Stimulated activated CD8-positive, alpha-beta memory T cell treated with anti-CD3 and anti-CD28 coated beads, Interleukin-15, amount 100 ng/mL, for 1 hour (primary cell): ENCODE measurements at regions not wholly inside any gene's neighbourhood (a gene's known extent, or its start where the extent isn't known, plus 50 kb on each side); places are given as distances from the start of the nearest gene placed in this dataset.

Experiments used
- DNase-seq: peaks from one replicate; pipeline ENCODE4 v3.0.0-alpha.2; 2020; ENCODE audit warnings: low read depth

DNA sequence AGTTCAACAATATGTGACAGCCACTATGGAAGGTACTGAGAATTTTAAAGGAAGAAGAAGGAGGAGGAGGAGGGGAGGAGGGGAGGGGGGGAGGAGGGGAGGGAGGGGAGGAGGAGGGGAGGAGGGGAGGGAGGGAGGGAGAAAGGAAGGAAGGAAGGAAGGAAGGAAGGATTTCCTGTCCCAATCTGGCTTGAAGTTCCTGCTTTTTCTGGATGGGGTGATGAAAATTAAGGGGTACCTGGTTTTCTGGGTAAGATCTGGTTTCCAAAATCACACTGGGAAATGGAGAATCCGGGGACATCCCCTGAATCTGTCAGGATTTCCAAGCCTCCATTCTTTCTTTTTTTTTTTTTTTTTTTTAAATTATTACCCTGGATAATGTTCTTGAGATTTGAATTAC lies 271.8 kb downstream of the MTX2 start:
- no peak for DNase-seq

GRCh38 chr2:176542476-176542875 lies 273.2 kb downstream of the MTX2 start:
- no peak for DNase-seq

DNA sequence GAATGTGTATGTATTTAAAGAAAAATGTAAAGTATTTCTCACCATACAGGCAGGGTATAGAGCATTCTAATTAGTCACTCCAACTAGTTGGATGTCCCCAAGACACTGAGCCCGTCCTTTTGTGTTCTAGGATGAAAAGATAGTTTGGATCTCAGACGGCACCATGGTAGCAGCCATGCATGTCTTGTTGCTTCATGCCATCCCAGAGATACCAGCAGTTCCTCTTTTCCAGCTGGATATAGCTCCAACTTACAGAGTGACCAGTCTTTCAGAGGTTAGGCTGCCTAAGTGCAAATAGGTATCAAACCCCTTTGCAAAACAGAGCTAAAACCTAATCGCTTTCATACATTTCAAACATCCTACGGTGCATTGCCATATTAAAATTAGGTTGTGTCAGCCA lies 275.3 kb downstream of the MTX2 start:
- DNase-seq: no peak

DNA sequence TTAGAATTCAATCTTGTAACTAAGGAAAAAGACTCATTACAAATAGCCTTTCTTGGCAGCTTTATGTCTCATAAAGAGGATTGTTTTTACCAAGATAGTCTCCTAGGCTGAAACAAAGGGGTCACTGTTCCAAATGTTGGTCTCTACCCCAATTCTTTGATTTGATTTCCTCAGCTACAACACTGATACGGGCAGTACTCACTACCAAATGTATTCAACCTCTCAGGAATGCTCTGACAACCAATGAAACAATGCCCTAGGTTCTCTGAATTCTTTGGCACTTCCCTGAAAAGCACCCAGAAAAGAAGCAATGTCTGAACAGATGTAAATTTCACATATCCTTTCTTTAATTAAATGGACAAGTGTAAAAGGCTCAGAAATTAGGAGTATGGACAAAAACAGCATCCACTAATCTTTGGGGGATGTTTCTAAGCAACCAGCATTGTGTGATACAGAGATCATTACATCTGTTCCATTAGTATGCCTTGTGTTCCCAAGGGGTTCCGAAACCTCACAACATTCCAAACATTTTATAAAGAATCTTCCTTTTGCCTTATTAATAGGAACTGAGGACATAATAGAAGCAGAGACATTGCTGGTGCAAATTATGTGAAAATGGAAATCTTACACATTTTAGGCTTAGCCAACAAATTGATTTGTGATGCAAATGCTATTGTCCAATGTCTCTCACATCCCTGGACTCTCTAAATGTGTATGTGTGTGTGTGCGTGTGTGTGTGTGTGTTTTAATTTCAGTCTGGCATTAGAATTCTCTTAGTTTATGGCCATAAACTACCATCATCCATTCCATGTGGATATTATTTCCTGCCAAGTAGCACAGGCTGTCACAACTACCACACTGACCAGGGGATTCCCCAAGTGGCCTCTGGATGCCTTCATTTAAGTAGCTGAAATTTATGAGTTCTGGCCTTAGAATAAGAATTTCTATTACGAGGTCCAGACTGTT lies 276.0 kb downstream of the MTX2 start:
- DNase-seq: no peak

DNA sequence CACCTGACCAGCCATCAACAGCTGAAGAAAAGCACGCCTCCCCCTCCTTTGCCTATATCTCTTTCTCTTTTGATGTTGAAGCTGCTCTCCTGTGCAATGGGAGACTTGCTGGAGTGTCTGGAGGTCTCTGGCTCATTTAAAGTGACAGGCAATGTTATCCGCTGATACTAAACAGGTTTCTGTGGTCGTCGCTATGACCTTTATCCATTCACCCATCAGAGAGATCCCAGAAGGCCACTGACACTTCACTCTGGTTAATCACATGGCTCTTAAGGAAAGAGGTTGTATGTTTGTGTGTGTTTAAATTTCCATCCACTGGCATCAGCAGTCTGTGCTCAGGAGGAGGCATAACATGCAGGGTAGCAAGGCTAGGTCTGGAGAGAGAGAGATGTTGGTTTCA lies 277.3 kb downstream of the MTX2 start:
- no peak for DNase-seq

DNA sequence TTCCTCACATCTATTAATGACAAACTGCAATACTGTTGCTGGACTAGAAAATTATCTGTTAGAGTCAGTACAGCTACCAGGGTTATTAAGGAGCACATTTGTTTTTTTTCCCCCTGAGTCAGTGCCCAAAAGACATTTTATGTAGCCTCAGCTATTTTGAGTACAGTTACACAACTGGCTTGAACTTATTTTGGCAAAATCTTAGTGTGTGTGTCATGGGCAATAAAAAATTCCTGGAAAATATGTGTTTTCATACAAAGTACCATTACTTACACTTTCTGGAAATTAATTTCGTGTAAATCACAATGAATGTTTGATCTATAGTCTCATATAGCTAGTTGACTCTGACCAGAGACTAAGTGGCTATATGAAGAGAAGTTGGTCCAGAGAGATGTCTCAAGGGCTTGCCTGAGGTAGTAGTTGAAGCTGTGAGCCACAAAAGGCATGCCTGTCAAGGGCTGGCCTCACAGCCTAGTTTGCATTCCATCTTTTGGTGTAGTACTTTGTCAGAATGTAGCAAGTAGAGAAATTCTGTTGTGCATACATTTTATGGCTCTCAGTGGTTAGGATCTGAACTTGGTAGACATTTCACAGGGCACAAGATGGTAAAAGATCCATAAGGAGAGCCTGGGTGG lies 283.4 kb downstream of the MTX2 start:
- DNase-seq: no peak

- DNase-seq: peak; percentile 5
These were observed 284.5 kb downstream of the MTX2 start for GRCh38 chr2:176553685-176554100.

DNA sequence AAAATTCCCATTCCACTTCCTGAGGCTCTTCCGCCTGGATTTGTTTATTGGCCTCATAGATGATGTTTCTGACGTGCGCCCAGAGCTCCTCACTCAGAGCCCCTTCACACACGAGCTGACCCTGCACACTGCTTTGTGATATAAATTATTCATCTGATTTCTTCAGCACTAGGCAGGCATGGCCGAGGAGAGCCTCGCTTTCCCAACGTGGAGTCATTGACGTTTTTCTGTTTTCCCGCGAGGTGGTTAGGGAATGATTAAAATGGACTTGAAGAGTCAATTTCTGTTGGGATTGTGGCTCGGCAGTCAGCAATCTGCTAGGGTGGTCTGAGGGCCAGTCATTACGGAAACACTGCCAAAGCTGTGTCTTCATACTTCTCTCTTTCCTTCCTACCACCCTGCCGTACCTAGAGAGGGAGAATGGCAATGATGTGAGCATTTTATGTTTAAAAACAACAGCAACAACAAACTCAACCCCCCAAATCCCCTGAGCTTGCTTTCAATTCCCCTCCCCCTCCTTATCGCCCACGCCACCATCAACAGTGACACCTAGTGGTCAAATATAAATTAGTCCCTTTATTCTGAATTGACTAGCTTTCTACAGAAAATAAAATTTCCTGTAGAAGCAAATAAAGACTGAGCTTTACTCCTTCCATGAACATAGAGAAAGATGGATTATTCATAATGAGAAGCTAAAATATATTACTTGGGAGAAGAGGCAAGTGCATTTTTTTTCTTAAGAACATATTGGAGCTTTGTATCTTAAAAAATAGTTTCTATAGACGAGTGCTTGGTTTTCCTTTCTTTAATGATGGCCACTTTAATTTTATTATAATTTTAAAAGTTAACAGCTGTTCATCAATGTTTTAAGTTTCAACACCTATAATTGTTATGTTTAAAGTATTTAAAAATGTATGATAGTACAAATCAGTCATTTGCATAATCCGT lies 285.1 kb downstream of the MTX2 start:
- DNase-seq: no peak

- DNase-seq: no peak
These were observed 285.9 kb downstream of the MTX2 start for GRCh38 chr2:176555112-176555511.

GRCh38 chr2:176555781-176556180 lies 286.5 kb downstream of the MTX2 start:
- no peak for DNase-seq

- DNase-seq: no peak
These were observed 287.1 kb downstream of the MTX2 start for GRCh38 chr2:176556373-176556772.

DNA sequence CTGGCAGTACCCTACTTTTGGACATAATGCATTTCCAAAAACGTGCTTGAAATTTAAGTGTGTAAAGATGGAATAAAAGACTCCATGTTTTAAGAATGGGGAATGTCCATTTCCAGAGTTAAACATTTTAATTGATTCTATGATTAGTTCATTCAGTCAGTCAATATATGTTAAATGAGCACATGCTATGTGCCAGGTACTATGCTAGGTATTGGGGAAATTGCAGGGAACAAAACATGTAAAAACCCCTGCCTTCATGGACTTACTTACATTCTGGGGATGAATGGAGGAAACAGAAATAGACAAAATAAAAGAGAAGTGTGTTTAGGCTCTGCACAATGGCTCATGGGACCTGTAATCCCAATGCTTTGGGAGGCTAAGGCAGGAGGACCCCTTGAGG lies 288.6 kb downstream of the MTX2 start:
- DNase-seq: no peak

DNA sequence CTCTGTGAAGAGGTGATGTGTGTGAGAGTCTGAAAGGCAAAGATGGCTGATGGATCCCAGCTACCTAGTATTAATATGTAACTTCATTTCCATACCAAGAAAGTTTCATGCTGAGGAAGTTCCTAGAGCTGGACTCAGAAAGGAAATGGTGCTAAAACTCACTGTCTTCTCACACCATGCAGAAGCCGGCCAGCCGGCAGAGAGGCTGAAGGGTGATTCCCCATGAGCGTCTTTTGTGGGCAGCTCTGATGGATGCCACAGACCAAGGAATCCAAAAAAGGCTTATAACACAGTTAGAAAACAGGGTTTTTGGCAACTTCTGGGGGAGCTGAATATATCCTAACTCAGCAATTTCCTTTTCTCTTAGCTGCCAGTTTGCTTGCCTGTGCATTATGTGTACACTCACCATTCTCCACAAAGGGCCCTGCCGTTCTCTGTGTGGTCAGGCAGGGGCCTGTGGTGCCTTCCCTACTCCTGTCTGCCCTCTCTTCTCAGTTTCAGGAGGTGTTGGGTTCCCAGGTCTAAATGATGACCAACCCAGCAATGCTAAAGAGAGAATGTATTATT lies 289.4 kb downstream of the MTX2 start:
- DNase-seq: no peak

GRCh38 chr2:176560296-176560695 lies 291.1 kb downstream of the MTX2 start:
- no peak for DNase-seq

- no peak for DNase-seq
These were observed 292.5 kb downstream of the MTX2 start for GRCh38 chr2:176561706-176562105.

DNA sequence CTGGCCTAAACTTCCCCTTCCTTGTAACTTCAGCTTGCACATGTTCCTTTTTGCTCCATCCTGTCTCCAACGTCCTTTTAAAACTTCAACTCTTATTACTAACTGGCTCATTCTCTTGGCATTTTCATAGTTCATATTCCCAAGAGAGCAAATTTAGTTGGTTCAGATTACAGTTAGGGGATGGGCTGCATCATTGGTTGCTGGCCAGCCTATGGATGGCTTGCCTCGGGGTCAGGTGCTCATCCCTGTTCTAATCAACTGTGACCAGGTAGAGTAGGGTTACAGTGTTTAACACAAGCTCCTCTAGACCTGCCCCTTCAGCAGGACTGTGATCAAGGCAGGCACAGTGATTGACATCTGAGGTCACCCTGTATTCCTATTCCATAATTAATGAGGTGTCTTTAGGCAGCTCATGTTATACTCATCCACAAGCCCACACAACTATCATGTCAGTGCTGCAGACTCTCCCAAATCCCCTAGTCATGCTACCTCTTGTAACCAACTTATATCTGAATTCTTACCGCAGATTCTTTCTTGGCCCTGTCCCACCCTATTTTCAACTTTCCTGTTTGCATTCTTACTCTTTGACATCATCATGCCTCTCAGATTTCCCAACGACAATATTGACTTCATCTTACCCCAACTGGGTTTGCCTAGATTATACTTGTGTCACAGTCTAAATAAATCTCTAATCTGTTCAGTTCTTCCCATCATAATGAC lies 293.3 kb downstream of the MTX2 start:
- DNase-seq: no peak

GRCh38 chr2:176565641-176566323 lies 296.5 kb downstream of the MTX2 start:
- DNase-seq: no peak

GRCh38 chr2:176566496-176566895 lies 297.3 kb downstream of the MTX2 start:
- DNase-seq: no peak

DNA sequence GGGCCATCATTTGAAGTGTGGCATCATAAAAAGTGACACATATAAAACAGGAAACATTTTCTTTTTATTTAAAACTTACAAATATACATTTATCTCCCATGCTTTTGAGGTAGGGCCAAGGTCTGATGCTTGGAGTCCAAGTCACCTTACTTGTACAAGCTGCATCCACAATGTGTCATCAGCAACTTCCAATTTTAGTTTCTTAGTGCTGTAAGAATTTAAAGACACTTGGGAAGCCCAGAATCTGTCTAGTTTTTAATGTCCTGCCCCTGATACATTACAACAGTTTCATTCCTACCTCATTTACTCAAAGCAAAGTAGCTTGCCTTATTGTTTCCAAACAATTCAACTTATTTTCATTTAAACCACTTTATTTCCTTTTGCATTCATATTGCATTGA lies 297.7 kb downstream of the MTX2 start:
- no peak for DNase-seq

GRCh38 chr2:176567361-176567760 lies 298.1 kb downstream of the MTX2 start:
- DNase-seq: no peak

DNA sequence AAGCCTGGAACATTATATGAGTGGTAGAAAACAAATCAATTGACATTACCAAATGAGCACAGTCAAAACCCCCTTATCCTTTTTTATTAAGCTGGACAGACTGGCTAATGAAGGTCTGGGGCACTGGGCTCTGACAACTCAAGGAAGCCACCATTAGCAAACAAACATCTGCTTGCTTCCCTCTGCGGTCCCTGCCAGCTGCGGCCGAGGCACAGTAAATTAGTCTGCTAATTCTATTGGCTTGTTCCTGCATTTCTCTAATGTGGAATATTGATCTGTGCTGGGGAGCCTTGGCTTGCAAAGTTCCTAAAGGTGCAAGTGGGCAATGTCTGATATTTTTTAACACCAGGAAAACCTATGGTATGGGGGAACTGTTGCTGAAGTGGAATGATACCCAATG lies 300.3 kb downstream of the MTX2 start:
- no peak for DNase-seq
